ENCODE measurements at regions not wholly inside any gene's neighbourhood (a gene's known extent, or its start where the extent isn't known, plus 50 kb on each side); places are given as distances from the start of the nearest gene placed in this dataset.

GRCh38 chr2:105570326-105570725 is 171.5 kb upstream of the FHL2 start:
- no peak for DNase-seq (ENCODE audit: low read depth)

DNA sequence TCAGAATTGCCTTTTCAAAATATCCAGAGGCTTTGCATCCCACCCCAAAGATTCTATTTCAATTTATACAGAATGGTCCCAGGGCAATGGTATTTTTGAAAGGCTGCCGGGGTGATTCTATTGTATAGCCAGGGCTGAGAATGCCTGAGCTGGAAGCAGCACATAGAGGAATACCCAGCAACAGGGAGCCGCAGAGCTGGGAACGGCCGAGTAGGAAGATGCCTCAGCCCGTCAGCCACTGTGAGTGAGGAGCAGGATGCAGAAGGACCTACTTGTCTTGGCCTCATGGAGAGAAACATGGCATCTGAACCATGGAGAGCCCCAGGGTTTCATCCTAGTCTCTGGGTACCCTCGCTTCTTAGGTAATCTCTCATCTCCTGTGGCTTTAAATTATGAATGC is 170.8 kb upstream of the FHL2 start:
- no peak for DNase-seq (ENCODE audit: low read depth)

DNA sequence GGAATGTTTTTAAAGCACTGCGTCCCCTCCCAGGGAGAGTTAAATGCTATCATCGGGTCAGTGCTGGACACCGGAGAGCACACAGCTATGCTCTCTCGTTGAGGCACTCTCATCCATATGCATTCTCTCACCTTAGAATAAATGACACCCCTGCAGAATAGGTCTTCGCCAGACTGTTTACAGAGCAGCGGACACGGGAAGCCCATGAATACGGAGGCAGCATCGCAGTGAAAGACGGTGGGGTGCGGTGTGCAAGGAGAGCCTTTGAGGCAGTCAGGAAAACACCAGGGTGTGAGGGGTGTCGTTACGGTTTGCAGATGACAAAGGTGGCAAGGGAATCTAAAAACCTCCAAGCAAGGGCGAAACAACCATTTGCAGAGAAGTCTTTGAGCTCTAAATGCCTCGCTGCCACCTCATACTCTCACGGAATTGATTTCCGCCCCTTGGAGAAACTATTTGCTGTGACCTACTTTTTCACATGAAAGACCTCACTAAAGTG is 169.2 kb upstream of the FHL2 start:
- DNase-seq (ENCODE audit: low read depth), result no peak

DNA sequence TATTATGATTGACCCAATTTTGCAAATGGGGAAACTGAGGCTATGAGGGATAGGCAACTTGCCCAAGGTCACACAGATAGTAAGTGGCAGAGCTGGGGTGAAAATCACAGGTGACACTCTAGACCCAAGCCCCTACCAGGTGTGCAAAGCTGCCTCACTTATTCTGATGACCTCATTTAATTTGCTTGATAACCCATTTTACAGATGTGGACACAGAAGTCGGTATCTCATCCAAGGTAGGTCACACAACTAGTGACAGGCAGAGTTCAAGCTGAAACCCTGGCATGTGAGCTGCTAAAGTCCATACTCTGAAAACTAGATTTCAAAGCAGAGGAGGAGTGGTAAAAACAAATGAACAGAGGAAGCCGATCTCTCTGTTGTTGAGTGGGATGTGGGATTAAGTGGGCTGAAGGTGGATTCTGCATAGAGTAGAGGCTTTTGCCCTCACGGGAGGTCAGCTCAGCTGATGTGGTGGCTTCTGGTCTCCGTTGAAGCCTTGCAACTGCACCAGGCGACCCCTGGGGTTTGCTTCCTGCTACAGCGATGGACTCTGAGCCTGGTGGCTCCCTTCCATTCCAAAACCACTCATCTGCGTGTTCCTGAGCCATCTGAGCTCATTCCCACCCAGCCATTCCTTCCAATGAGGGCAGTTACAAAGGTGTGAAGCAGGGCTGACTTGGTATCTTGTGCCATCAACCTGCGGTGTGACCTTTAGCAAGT is 164.3 kb upstream of the FHL2 start:
- DNase-seq (ENCODE audit: low read depth), result no peak

GRCh38 chr2:105561401-105561800 is 162.6 kb upstream of the FHL2 start:
- DNase-seq (ENCODE audit: low read depth), result no peak

DNA sequence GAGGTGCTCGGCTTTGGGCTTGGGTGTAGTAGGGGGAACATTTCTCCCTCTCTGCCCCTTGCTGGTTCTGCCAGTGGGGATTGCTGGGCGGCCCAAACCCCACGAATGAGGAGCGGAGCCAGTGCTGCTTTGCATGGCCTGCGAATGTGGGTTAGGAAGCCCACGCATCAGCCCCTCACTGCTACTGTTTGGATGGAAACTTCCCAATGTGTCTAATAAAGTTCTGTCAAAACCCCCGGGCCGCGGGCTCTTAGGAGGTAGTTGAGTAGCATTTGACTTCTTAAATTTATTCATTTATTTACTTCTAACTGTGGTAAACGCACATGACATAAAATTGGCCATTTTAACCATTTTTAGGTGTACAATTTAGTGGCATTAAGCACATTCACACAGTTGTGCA is 161.3 kb upstream of the FHL2 start:
- DNase-seq (ENCODE audit: low read depth), result no peak

GRCh38 chr2:105557021-105557920 is 158.4 kb upstream of the FHL2 start:
- no peak for DNase-seq (ENCODE audit: low read depth)

GRCh38 chr2:105556366-105556765 is 157.5 kb upstream of the FHL2 start:
- DNase-seq (ENCODE audit: low read depth), result no peak

GRCh38 chr2:105554235-105554634 is 155.4 kb upstream of the FHL2 start:
- DNase-seq (ENCODE audit: low read depth), result no peak

DNA sequence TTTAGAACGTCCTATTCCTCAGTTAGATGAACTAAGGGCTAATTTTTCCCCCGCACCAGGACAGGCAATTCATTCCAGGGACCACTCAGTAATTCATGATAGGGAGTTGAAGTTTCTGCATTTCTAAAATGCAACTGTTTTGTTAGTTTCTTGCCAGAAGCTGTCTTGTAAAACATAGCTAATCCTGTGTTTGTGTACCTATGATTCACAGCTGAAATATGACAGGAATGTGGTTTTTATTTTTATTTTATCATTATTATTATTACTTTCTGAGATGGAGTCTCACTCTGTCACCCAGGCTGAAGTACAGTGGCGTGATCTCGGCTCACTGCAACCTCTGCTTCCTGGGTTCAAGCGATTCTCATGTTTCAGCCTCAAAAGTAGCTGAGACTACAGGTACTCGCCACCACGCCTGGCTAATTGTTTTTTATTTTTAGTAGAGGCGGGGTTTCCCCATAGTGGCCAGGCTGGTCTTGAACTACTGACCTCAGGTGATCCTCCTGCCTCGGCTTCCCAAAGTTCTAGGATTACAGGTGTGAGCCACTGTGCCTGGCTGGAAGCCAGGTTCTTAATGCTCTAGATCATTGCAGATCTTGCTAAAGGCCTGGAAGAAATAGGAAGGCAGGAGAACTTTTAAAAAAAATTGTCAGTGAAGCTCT is 154.8 kb upstream of the FHL2 start:
- DNase-seq (ENCODE audit: low read depth), result no peak

DNA sequence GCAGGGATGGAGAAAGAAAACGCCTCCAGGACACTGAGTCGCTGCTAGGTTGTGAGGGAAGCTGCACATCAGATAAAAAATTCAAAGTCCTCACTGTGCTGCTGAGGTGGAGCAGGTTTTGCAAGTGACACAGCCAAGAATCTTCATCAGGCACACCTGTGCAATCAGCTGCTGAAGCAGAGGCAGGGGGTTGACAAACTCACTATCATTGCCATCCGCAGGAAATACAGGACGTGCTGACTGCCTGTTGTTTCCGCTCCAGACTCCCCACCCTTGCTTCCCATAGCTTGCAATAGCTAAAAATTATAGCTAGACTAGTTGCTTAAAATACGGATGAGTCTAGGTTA is 147.8 kb upstream of the FHL2 start:
- DNase-seq (ENCODE audit: low read depth), result no peak

DNA sequence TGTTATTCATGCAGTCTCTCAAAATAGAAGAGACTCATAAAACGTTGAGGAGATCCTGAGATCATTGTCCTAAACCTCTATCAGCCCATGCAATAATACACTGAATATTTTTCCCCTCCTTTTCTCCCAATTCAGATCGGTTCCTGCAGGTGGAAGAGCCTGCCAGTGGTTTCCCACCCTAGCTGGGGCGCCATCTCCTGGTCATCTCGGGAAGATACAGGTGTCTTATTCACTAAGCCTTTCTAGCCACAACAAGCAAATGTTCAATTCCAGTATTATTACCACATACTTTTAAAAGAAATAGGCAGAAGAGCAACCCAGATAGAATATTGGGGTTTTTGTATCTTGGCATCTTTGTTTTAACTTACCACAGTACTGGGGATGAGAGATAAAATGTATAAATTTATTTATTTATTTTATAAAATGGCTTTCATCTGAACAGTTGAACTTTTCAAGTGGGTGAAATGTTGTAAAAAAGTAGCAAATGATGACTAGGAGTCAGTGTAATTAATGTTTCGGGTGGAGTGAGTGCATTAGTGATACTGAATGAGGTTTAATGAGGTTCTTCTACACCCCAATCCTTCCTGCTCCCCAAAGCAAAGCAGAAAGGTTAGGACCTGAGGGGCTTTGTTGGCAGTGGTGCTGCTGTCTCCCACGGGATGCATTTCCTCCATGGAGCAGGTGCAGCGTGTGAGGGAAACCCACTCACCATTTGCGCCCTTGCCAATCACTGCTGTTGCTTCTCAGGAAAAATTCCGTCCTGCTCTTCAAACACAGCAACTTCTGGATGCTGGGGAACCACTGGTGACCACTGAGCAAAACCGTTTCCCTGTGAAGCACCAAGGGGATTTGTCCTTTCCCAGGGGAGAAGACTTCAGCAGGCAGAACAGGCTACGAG is 147.1 kb upstream of the FHL2 start:
- DNase-seq (ENCODE audit: low read depth), result peak; percentile 42

GRCh38 chr2:105544591-105545377 is 145.9 kb upstream of the FHL2 start:
- DNase-seq (ENCODE audit: low read depth), result no peak

DNA sequence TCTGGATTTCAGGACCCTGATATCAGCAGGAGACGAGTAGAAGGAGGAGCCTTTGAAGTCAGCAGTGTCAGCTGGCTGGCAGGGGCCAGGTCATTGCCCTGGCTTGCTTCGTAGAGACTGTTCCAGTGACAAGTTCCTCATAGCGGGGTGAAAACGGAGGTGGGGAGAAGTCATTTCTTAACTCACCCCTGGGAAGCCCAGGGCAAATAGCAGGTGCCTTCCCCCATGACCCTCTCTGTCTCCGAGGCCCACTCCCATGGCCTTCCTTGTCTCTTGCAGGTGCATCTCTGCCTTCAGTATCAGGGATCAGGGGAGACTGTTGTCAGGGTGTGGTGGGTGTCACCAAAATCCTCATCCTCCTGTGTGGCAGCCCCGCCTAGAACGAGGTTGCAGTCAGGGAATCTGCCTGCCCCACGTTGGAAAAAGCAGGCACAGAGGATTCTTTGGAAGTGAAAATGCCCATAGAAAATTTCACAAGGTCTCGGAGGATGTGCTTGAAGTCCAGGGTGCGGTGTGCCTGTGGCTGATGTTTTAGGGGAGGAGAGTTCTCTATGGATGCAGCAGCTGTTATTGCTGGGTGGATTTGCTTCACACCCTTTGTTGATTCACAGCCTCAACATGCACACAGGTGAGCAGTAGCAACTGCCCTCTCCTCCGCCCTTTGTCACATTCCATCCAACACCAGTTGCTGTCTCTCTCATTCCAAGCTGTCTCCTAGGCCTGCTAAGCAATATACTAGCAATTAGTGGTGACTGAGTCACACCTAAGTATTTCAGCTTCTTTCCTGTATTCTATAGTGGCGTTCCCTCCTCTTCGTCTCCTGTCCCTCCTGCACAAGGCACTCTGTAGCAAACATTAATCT is 142.6 kb upstream of the FHL2 start:
- no peak for DNase-seq (ENCODE audit: low read depth)

DNA sequence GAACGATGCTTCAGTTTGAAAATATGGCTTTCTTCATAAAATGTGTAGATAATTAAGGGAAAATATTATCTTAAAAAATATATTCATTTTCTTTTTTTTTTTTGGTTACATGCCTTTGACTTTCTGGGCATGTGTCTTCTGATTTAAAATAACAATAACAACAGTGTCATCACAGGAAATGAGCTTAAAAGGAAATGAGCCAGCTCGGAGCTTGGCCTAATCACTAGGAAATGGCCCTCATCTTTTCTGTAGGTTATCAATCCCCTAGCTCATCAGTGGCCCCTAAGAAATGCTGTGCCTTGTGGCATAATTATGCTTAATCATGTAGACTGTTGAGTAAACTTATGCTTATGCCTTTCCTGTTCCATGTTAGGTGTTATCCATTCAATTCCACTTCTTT is 141.8 kb upstream of the FHL2 start:
- no peak for DNase-seq (ENCODE audit: low read depth)

DNA sequence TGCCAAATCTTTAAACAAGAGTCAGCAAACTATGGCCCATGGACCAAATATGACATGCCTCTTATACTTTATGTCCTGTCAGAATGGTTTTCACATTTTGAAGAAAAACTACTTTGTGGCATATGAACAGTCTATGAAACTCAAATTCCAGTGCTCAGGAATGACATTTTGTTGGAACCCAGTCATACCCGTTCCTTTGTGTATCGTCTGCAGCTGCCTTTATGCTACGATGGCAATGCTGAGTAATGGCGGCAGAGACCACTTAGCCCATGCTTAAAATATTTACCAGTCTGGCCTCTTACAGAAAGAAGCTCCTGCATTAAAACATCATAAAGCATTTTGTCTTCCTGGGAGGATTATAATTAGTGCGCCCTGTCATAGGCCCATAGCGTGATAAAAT is 140.5 kb upstream of the FHL2 start:
- no peak for DNase-seq (ENCODE audit: low read depth)

DNA sequence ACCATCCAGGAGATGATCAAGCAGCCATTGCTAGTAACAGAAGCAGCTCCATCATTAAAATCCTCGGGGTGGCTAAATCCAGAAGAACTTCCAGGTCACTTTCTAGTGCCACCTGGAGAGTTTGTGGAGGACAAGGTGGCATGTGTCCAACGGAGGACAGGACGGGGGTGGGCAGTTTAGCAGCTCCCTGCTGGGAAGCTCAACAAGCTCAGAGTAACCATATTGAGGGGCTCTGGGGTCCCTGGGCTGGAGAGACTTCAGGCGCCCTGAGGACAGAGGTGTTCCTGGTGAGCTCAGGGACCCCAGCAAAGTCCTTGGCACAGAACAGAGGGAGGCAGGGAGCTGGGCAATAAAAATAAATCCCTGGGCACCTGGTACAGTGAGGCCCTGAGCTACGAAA is 140.0 kb upstream of the FHL2 start:
- no peak for DNase-seq (ENCODE audit: low read depth)

- no peak for DNase-seq (ENCODE audit: low read depth)
Measured at GRCh38 chr2:105537920-105538319, 139.1 kb upstream of the FHL2 start.

- DNase-seq (ENCODE audit: low read depth), result no peak
Measured at GRCh38 chr2:105537466-105537865, 138.6 kb upstream of the FHL2 start.

DNA sequence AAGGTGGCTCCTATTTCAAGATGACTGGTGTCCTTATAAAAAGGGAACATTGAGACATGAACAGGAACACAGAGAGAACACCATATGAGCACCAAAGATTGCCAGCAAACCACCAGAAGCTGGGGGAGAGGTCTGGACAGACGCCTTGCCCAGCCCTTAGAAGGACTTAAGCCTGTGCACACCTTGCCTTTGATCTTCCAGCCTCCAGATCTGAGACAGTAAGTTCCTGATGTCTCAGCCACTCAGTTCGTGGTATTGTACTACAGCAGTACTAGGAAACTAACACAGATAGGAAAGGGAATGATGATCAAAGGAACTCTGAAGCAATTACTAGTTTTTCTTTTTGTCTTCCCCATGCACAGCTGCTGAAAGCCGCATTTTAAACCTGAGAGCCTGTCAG is 137.3 kb upstream of the FHL2 start:
- DNase-seq (ENCODE audit: low read depth), result no peak

Measured in activated gamma-delta T cell treated with anti-CD3 and anti-CD28 coated beads, Interleukin-2, amount 50 U/mL, for 16 hours (primary cell).